Type B pancreatic cell (in vitro differentiated cells): ENCODE measurements at regions not wholly inside any gene's neighbourhood (a gene's known extent, or its start where the extent isn't known, plus 50 kb on each side); places are given as distances from the start of the nearest gene placed in this dataset.

ENCODE experiments used
- DNase-seq: peaks from one replicate; pipeline ENCODE4 v3.0.0; 2021; ENCODE audit warnings: mixed read lengths; ENCODE audit not compliant: unreplicated experiment; ENCODE audit errors: extremely low spot score
- H3K27ac Mint-ChIP-seq: 2 replicates; pipeline ENCODE4 v1.8.0; 2021; ENCODE audit warnings: mild to moderate bottlenecking, mixed read lengths
- H3K27me3 Mint-ChIP-seq: 2 replicates; pipeline ENCODE4 v1.8.0; 2021; ENCODE audit warnings: mixed read lengths
- H3K36me3 Mint-ChIP-seq: 2 replicates; pipeline ENCODE4 v1.8.0; 2021; ENCODE audit warnings: mixed read lengths
- H3K4me1 Mint-ChIP-seq: one replicate; pipeline ENCODE4 v1.8.0; 2021; ENCODE audit warnings: mixed read lengths; ENCODE audit not compliant: unreplicated experiment
- H3K4me3 Mint-ChIP-seq: 2 replicates; pipeline ENCODE4 v1.8.0; 2021; ENCODE audit warnings: mild to moderate bottlenecking, mixed read lengths
- H3K9me3 Mint-ChIP-seq: 2 replicates; pipeline ENCODE4 v1.8.0; 2021; ENCODE audit warnings: mixed read lengths
- CTCF ChIP-seq: fragments of 200-600 bp; sonication (generic); conservative IDR thresholded peaks from 2 replicates; pipeline ENCODE4 v1.5.0; 2021; ENCODE audit warnings: antibody characterized with exemption, mild to moderate bottlenecking

DNA sequence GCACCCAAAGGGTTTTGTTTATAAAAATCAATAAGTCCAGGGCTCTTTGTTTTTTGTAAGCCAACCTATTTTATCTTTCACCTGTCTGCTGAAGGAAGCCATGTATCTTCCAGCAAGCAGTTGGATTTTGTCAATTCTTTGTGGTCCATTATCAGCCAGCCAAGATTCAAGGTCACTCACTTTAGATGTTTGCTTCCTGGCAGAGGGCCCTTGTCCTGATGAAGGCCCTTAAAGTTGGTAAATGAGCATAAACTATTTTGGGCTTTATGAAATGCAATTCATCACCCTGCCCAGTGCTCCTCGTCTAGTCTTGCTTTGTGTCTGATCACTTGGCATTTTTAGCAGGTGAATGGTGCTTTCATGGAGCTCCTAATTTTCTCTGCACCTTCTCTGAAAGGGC lies 1004.2 kb downstream of the GRID1 start:
- H3K4me1 Mint-ChIP-seq: no peaks in the 10 kb centered on the region
- no peak for DNase-seq
- H3K4me3 Mint-ChIP-seq: no peak overlapping the region
- no peaks in the 10 kb centered on the region for H3K36me3 Mint-ChIP-seq
- H3K9me3 Mint-ChIP-seq: no peaks in the 10 kb centered on the region
- no peaks in the 10 kb centered on the region for H3K27me3 Mint-ChIP-seq
- no peak overlapping the region for H3K27ac Mint-ChIP-seq
- TF ChIP-seq CTCF: no peak

GRCh38 chr10:85377029-85377806 lies 989.4 kb downstream of the GRID1 start:
- H3K4me1 Mint-ChIP-seq: no peaks in the 10 kb centered on the region
- H3K36me3 Mint-ChIP-seq: no peaks in the 10 kb centered on the region
- no peak for DNase-seq
- H3K27me3 Mint-ChIP-seq: no peaks in the 10 kb centered on the region
- no peak overlapping the region for H3K27ac Mint-ChIP-seq
- no peak for TF ChIP-seq CTCF
- H3K9me3 Mint-ChIP-seq: no peaks in the 10 kb centered on the region
- no peak overlapping the region for H3K4me3 Mint-ChIP-seq

DNA sequence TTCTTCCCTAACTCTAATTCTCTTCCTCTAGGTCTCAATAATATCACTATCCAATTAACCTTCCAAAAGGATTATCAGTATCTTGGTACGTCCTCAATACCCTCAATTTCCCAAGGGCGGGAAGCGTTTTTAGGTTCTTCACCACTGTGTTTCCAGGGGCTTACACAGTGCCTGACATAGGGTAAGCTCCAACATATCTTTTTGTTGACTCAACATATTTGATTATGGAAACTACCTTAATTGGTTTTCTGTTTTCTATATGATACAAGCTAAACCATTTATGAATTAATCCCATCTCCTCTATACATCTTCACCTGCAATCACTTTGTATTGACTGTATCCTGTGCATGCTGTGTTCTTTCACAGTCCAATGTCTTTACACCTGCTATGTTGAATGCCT lies 987.3 kb downstream of the GRID1 start:
- H3K27me3 Mint-ChIP-seq: no peaks in the 10 kb centered on the region
- H3K4me1 Mint-ChIP-seq: no peaks in the 10 kb centered on the region
- no peak overlapping the region for H3K4me3 Mint-ChIP-seq
- DNase-seq: no peak
- no peak overlapping the region for H3K27ac Mint-ChIP-seq
- H3K9me3 Mint-ChIP-seq: no peaks in the 10 kb centered on the region
- H3K36me3 Mint-ChIP-seq: no peaks in the 10 kb centered on the region
- TF ChIP-seq CTCF: no peak

- Mint-ChIP-seq H3K27ac (no peak overlapping the region), H3K36me3 (no peaks in the 10 kb centered on the region), H3K9me3 (peaks cover 5% of the 10 kb centered on the region), H3K27me3 (no peaks in the 10 kb centered on the region), H3K4me1 (no peaks in the 10 kb centered on the region), H3K4me3 (no peak overlapping the region)
- no peak for DNase-seq
- no peak for TF ChIP-seq CTCF
Observed at GRCh38 chr10:85400981-85401695, 965.5 kb downstream of the GRID1 start.

DNA sequence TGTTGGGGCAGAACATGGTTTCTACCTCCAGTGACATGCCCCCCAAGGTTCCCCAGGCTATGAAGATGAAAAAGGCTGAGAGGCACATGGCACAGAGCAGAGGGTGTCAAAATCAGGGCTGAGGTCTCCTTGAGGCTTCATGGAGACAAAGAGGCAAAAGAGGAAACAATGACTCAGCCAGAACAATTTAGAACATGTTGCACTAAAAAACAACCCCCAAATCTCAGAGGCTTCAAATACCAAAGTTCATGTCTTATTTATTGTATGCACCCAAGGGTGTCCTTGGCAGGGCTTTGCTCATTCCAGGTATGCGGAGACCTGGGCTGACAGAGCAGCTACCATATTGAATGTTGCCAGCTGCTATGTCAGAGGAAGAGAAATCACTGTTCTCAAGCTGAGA lies 964.1 kb downstream of the GRID1 start:
- DNase-seq: no peak
- Mint-ChIP-seq H3K27ac (no peak overlapping the region), H3K9me3 (peaks cover 5% of the 10 kb centered on the region), H3K36me3 (no peaks in the 10 kb centered on the region), H3K4me1 (no peaks in the 10 kb centered on the region), H3K27me3 (no peaks in the 10 kb centered on the region), H3K4me3 (no peak overlapping the region)
- no peak for TF ChIP-seq CTCF
